Forelimb muscle (tissue), 1 donor: ENCODE measurements at regions not wholly inside any gene's neighbourhood (a gene's known extent, or its start where the extent isn't known, plus 50 kb on each side); places are given as distances from the start of the nearest gene placed in this dataset.

Experiments
- DNase-seq: peaks from one replicate; pipeline ENCODE4 v3.0.0-alpha.2; 2013; ENCODE audit warnings: low read depth

DNA sequence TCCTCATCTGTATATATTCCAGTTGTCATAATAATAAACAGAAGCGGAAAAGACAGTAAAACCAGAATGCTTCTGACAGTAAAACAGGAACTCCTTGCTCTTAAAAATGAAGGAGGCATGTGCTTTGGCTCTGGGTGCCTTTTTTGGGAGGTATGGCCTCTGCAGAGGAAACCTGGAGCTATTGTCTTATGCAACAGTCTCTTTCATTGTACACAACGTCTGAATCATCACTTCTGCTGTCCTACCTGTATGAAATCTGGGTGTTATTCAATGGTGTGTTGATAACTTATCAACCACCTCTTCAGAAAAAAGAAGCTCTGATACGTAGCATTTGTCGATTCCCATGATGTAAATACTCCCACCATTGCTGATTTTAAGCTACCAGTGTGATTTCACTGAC, 64.8 kb downstream of the CDCA7 start:
- no peak for DNase-seq

DNA sequence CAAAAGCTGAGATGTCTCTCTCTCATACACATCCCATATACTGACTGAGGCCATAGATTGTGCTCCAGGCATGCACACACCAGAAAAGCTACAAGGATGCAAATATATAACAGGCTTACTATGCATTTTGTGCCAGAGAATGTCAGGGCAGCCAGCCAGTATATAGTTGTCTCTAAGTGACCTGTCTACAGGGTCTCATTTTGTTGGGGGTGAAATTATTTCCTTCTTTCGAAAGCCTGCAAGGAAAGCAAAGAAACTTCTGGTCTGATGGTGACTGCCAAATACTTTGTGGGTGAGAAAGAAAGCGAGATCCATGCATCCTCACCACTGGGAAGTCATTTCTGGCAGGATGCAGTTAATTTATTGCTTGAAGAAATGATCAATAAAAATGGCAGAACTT, 70.2 kb downstream of the CDCA7 start:
- DNase-seq = no peak

DNA sequence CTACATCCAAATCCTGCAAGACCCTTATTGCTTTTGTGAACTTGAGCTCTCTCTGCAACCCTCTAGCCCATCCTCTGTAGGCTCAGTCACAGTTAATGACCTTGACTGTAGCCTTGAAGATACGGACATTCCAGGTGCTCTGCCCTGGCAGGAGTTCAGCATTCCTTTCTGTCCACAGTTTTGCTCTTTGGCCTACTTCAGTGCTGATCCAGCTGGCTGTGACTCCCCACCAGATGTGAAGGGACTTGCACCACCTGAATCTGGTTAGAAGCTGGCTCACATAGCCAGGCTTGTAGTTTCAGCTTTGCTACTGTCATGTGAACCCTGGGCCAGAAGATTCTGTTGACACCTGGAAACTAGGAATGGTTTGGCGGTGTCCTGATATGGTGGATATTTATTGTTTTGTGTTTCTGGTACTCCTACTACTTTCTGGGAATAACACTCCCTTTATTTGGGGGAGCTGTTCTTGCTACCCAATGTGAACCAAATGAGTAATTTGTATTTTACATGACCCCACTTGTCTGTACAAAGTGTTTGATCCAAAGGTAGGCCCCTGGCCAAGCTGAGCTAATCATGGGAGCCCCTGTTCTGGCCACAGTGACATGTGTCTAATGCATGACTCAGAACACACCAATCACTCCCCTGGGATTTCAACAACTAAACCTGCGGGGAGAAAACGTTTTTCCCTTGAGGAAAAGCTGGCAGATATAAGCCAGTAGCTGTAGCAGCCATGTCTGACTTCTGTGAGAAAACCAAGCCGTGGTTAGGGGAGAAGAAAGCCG, 73.4 kb downstream of the CDCA7 start:
- peak; percentile 43 for DNase-seq

DNA sequence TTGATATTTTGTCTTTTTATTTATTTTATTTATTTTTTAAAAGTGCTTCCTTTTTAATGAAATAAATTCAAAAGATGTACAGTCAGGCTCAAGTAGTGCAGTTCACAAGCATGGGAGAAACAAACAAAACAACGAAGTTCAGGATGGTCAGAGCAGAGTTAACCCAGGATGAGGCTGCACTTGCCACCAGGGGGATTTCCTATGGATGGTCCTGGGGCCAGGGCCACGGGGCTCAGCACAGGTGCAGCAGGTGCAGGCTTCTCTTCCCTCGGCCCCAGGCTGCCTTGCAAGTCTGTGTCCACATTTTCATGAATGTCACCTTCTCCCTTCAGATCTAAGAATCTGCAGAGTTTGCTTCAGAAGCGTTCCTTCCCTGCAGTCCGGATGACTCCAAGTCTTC, 76.5 kb downstream of the CDCA7 start:
- DNase-seq = no peak

DNA sequence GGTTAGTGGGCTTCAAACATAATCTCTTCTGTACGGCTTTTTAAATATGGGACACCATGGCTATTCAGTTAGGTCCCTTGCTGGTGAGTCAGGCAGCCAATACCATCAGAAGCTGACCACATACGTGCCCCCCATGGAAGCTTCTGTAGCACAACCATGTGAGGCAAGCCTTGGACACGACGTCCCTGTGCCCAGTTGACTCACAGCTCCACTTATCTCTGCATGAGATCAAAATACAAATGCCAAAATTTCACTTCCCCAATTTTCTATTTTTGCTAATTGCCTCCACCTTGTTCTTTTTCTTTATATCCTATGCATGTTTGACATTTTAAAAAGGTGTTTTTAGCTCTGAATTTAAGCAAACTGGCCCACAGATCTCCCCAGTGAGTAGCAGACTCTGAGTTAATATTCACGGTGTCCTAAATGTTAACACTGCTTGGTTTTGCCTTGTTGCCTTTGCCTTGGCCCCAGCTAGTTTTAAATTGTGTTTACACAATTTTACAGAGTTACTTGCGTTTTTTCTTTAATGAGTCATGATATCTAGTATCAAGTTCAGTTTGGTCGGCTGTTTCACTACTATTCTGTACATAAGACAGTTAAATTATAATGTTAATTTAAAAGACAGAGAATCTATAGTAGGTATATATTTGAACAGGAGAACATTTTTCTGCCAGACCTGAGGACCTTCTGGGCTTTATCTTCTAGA, 77.5 kb downstream of the CDCA7 start:
- DNase-seq = no peak

DNA sequence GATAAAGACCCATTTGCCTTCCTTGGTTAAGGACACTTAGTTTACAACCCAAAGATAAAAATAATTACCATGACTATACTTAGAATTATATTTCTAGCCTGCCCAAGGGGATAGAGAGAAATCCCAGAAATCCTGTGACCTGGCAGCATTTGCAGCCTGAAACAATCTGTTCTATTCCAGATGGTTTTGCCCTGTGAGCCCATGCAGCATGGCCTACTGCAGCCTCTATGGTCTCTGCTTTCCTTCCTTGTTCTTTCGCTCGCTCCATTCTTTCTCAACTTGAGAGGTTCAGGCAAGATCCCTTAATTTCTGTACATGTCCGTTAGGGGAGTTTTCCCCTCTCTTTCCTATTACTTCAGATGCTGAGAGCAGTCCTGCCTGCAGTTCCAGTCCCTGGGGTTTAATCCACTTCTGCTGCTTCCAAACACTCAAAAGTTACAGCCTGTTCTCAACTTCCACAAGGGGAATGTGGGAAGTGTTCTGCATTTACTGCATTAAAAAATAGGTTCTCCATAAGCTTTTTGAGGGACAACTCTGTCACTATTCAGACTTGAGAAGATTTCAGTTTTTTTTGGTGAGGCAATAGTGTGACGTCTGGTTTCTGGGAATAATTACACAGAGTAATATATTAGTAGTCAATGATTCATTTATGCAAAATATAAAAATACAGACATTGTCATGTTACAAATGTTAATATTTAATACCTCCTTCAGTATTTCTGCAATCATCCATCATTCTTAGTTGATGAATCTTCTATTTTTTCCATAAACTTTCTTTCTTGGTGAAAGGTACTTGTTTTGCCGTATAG, 80.3 kb downstream of the CDCA7 start:
- no peak for DNase-seq

DNA sequence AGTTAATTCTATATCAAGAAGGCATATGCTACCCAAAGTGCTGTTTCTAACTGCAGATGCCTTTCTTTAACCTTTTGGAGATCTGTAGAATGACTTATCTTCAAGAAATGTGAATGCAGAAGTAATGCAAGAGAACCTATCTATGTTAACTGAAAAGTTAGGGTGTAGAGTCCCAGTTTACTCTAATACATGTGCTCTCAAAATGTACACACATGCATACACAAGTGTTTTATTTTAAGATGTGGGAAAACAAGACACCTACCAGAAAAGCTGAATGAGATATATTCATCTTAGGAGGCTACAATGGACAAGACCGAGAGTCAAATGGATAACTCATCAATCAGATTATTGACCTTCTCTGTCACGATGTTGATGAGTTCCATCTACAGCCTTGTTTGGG, 80.9 kb downstream of the CDCA7 start:
- no peak for DNase-seq

DNA sequence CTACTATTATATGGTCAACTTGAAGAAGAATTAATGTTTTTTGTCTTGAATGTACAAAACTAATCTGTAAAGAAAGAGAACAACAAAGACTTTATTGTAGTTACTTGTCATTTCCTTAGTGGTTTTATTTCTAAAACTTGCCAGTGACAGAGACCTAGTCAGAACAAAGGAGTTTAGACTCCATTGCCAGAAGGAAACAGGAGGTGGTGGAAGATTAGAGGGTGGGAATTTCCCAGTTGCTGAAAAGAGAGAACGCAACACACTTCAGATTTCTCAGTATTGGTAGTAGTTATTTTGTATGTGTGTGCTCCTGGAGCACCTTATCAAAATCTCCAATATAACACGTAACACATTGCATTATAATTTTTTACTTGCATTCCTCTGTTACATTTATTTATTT, 81.4 kb downstream of the CDCA7 start:
- DNase-seq = no peak

DNA sequence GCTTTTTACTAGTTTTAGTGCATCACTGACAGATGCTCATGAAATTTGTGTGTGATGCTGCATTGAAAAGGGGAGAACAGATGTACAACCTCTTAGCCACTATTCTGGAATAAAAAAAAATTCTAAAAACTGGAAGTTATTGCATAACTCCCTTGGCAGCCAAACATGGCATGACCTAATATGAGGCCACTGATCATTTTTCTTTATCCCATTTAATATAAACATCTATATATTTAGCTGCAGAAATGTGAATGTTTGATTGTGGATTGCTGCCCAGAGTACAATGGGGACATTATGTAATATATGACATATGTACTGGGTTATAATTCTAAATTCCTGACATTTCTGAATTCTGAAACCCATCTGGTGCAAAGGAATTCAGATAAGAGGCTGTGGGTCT, 86.5 kb downstream of the CDCA7 start:
- DNase-seq = no peak

DNA sequence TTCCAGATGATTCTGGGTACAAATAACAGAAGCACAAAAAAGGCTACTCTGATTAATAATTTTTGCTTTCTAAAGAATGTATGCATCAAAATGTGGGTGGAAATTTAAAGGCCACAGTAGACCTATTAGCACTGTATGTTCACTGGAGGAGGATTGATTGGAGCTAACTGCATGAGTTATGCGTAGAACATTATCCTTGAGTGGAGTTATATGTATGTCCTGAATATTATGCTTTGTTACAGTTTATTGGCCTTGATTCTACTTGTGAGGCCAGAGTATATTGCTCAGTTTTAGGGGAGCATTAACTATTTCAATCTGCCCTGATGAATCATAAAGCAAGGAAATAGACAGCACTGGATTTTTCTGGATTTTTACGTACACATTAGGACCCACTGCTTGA, 87.9 kb downstream of the CDCA7 start:
- no peak for DNase-seq

DNA sequence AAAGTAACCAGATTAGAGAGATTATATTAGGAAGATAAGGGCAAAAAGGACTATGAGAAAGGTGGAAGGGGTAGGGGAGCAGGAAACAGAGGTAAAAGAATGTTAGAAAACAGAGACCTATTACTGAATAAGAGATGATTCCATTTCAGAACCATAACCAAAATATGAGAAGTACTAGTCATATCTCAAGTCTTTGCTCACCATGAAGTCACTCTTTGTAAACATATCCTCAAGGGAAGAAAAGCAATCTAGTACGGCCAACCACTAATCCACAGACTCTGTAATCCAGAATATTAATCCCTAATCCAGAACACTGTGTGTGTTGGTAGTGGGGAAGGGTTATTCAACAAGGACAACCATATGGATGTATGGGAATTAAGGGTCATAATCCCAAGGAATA, 92.0 kb downstream of the CDCA7 start:
- DNase-seq = no peak

DNA sequence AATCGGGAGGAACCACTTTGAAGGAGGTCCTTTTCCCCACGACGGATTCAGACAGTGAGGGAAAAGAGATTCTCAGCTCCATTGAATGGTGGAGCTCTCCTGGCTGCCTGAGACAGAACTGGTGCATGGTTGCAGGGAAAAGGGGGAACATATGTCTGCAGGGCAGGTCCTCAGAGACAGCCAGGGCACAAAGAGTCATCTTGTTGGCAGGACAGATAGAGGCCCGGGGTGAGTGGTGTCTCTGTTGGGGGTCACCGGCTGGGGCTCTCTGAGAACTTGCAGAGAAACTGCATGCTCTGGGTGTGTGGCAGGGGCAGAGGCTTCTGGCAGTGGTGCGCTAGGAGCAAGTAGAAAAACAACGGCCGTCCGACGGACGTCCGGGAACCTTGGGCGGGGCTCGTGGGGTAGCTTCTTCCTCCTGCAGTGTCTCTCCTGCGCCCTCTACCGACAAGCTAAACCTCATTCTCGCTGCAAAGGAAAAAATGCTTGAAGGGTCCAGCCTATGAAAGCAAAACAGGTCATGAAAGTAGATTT, 94.3 kb downstream of the CDCA7 start:
- peak; percentile 62 for DNase-seq

DNA sequence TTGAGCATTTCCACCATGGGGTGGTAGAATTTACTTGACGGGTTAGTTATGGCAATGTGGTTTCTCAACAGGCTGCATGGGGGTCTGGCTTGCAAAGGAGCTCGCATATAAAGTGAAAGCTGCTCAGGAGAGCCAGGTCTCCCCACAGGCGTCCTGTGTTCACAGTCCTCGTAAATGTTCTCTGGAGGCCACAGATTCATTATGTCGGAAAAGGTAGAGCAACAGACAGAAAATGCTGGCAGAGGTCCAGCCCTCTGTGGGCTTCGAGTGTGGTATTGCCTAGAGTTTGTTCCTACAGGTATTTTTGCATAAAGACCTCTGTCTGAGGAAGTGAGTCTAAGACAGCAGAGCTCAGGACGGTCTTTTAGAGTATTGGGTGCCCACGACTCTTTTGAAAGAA, 96.4 kb downstream of the CDCA7 start:
- DNase-seq = no peak

DNA sequence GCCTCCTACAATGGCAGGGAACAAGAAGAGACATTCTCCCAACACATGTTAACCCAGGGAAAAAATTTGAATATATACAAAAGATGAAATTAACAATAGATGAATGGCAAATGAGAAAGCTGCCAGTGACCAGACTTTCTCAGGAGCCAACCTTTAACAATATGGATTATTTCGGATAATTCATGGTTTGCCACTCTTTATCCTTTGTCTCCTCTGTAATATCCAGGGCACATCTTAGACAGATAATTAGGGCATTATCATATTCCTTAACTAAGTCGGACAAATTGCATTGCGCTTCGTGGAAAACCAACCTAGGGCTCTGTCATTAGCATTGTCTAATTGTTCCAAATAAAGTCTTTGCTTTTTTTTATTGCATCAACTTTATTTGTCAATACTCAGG, 97.3 kb downstream of the CDCA7 start:
- no peak for DNase-seq

DNA sequence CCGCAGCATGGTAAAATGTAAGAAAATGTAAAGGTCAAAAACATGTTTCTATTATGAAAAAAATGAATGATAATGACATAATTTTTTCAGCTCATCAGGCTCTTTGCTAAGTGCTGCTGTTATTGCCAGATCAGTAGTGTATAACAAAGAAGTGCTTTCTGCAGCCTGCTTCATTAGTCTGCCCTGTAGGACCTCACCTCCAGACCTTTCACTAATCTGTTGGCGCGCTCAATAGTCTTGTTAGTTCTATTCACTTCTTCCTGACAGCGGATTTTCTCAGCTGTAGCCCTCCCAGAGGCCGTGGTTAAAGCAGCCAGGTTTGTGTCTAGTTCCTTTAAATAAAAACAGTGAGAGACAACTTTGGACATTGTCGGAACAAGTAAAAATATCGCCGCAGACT, 97.7 kb downstream of the CDCA7 start:
- DNase-seq = no peak

DNA sequence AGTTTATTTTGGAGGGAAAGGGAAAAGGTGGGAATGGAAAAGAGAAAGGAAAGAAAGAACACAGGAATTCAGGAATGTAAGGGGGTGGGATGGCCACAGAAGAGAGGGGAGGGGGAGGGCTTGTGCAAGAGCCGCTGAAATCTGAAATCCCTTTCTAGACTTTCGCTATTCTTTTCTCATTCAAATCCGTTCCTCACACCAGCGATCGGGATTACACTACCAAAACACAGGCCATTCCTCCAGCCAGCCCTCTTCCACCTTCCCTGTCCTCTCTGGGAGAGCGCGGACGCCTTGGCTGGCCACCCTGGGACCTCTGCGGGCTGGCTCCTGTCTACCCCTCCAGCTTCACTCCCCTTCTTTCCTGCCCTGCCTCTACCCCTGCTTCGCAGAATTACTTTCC, 102.3 kb downstream of the CDCA7 start:
- DNase-seq = no peak

DNA sequence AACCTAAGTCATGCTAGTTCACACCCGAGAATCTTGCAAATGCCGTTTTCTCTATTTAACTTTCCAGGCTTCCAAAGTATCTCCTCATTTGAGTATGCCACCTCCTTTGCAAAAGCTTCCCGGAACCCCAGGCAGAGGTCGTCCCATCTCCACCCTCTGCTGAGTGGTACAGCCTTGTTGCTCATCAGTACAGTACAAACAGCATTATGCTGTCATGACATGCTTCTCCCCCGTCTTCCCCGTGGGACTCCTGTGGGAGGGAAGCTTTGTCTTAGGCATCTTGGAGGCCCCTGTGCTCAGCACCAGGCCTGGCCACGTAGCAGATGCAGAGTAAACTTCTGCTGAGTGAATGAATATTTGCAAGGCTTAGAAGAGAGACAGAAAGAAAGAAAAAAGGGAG, 102.7 kb downstream of the CDCA7 start:
- no peak for DNase-seq

DNA sequence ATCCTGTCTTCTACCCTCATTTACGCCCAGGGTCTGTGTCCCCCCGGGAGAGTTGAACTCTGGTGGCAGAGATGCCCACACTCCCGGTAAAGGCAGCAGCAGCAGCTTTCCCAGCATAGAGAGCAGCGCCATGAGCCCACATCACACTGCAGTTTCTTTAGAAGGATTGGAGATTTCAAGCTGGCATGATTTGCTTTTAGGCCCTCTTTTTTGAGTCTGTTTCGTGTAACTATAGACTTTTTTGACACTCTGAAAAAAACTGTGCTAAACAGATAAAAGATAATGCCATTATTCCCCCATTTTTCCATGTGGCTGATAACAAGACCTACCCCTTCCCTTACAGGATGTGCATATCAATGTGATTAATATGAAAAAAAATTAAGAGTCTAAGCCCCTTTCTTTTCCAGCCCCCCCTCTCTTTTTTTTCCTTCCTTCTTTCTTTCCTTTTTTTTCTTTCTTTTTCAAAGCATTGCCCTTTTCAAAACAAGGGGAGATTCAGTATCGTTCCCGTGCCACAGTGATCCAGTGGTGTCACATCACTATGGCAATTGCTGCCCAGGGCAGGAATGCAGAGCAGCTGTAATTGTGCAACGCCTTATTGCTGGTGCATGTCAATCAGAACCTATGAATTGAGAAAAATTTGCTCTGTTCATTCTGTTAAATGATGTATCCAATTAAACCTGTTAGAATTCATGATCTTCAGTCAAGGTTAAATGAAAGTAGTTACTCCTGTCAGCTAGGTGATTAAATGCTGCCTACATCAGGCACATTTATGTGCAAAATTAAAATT, 104.5 kb downstream of the CDCA7 start:
- DNase-seq = no peak

DNA sequence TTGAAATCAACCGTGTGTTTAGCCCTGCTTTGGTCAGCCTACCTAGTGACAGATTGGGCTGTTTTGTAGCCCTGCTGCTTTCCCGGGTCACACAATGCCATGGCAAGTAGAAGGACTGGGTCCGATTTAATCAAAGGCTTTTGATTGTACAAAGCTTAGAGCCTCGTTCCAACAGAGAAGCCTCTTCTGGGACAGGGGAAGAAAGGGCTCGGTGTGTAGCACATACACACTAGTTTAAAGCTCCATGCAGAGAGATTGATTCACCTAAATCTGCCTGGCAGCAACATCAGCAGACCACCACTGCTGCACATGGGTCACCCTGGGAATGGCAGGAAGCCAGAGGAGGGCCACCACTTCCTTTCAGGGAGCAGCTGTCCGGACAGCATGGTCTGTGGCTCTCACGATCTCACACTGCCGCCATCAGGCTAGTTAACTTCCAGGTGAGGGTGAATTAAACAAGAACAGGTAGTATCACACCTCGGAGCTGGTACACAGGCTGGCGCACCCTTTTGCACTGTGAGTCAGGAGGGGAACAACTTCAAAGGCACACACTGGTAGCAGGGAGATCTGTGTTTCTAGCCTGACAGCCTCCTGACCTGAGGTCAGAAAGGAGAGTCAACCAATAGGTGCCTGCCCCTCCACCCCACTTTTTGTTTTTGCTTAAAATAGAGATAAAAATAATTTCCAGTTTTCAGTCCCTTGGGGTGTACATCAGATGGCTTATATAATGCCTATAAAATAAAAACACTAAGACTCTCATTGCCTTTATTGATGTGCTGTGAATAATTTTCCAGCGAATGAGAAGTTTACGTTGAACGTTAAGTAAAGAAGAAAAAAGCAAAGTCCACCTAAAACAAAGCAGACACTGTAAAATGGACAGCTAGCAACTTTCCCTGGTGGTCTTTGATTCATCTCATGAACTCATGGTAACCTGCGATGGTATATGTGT, 108.5 kb downstream of the CDCA7 start:
- DNase-seq = no peak

DNA sequence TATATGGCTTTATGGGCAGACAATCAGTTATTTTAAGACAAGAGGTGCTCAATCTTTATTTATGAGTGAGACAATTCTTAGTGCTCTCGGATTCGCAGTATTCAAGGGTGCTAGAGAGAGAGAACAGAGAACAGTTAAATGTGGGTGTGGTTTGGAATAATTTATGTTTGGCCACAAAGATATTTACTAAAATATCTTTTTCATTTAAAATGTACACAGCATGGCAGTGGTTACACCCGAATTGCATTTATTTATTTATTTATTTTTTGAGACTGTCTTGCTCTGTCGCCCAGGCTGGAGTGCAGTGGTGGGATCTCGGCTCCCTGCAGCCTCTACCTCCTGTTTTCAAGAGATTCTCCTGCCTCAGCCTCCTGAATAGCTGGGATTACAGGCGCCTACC, 109.2 kb downstream of the CDCA7 start:
- no peak for DNase-seq

DNA sequence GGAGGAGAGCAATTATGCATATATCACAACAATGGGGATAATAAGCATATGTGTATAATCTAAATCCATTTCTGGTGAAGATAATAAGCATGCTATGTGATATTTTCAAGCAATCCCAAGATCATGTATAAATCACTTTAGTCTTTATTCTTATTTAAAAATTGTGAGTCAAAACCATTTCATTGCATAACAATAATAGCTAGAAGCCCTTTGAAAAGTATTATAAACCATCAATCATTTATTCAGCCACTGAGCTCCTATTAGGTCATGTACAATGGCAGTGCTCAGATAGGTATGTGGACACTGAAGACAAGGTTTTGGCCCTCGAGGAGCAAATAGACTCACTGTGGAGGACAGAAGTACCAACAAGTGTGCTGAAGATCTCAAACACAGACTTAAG, 113.1 kb downstream of the CDCA7 start:
- no peak for DNase-seq
